HG03565 (cell line): ENCODE measurements at regions not wholly inside any gene's neighbourhood (a gene's known extent, or its start where the extent isn't known, plus 50 kb on each side); places are given as distances from the start of the nearest gene placed in this dataset.

Experiments used
- ATAC-seq: cut with Tn5 transposase; IDR thresholded peaks from one replicate; pipeline ENCODE4 v1.9.1; 2021; ENCODE audit warnings: mild to moderate bottlenecking, moderate library complexity; ENCODE audit not compliant: unreplicated experiment

GRCh38 chr5:34582371-34582770 lies 73.8 kb upstream of the RAI14 start:
- no peak for ATAC-seq

GRCh38 chr5:34583167-34583566 lies 73.0 kb upstream of the RAI14 start:
- ATAC-seq = no peak

GRCh38 chr5:34584165-34584564 lies 72.0 kb upstream of the RAI14 start:
- ATAC-seq = no peak

- ATAC-seq = no peak
These were observed 70.5 kb upstream of the RAI14 start for GRCh38 chr5:34585601-34586104.

GRCh38 chr5:34586117-34586885 lies 69.8 kb upstream of the RAI14 start:
- no peak for ATAC-seq

GRCh38 chr5:34587355-34588241 lies 68.5 kb upstream of the RAI14 start:
- no peak for ATAC-seq

- no peak for ATAC-seq
These were observed 66.3 kb upstream of the RAI14 start for GRCh38 chr5:34589832-34590231.

GRCh38 chr5:34591723-34592122 lies 64.4 kb upstream of the RAI14 start:
- no peak for ATAC-seq

GRCh38 chr5:34597034-34598027 lies 58.8 kb upstream of the RAI14 start:
- ATAC-seq = no peak

GRCh38 chr5:34598177-34598794 lies 57.8 kb upstream of the RAI14 start:
- no peak for ATAC-seq

GRCh38 chr5:34599471-34600117 lies 56.5 kb upstream of the RAI14 start:
- ATAC-seq = no peak

GRCh38 chr5:34600118-34600493 lies 56.0 kb upstream of the RAI14 start:
- ATAC-seq = no peak

GRCh38 chr5:34603378-34603777 lies 52.8 kb upstream of the RAI14 start:
- ATAC-seq = no peak

GRCh38 chr5:34604119-34604675 lies 51.9 kb upstream of the RAI14 start:
- no peak for ATAC-seq

- ATAC-seq = no peak
These were observed 50.0 kb upstream of the RAI14 start for GRCh38 chr5:34606101-34606500.
